HepG2 (cell line): ENCODE measurements at regions not wholly inside any gene's neighbourhood (a gene's known extent, or its start where the extent isn't known, plus 50 kb on each side); places are given as distances from the start of the nearest gene placed in this dataset.

Experiments used
- ATAC-seq: fragments of 200-7000 bp; cut with Tn5 transposase; 3 replicates; pipeline ENCODE4 v1.9.1; 2020; ENCODE audit warnings: mild to moderate bottlenecking, moderate library complexity
- BruUV-seq: library from RNA; stranded (reverse); fragments of 400-500 nt; replicated peaks from 2 replicates; lab custom pipeline; 2021; lab: Mats Ljungman, UMichigan
- CTCF ChIA-PET: fragments of 300-600 bp; formaldehyde crosslinking; extraction: SDS; loops from one replicate; lab custom pipeline; 2021; ENCODE audit warnings: low total read pairs, inconsistent platforms, low intra/inter-chr PET ratio; lab: Yijun Ruan, JAX
- POLR2A ChIA-PET: fragments of 350-600 bp; sonication (Branson Sonifier 250); formaldehyde crosslinking; loops from one replicate; lab custom pipeline; 2020; ENCODE audit warnings: antibody characterized with exemption, inconsistent platforms; lab: Yijun Ruan, JAX
- DNase-seq: peaks from one replicate; pipeline ENCODE4 v3.0.0-alpha.2; 2015; ENCODE audit warnings: low spot score
- FAIRE-seq: peaks from 3 replicates; lab custom pipeline; 2011; peaks lifted over from hg19 to GRCh38; lab: Jason Lieb, UNC
- H2AFZ ChIP-seq: one replicate; pipeline ENCODE4 v1.6.1; 2011; ENCODE audit warnings: low read length, inconsistent platforms
- H3K27ac ChIP-seq: fragments of 300-600 bp; 3 replicates; pipeline ENCODE4 v1.8.0; 2011; ENCODE audit warnings: mixed run types, mild to moderate bottlenecking, mixed read lengths, low read length, inconsistent platforms; ENCODE audit not compliant: insufficient read depth; ENCODE audit errors: extremely low read length
- H3K27me3 ChIP-seq, 2 experiments: fragments of 200-600 bp in 1 of 2; 2 replicates in 1 of 2; 3 replicates in 1 of 2; pipeline versions ENCODE4 v1.6.0 to v1.8.0; 2011; ENCODE audit warnings: low read length in 2 of 2, mild to moderate bottlenecking in 2 of 2, moderate library complexity in 2 of 2, inconsistent platforms in 1 of 2; ENCODE audit not compliant: insufficient read depth in 2 of 2, control insufficient read depth in 1 of 2
- H3K36me3 ChIP-seq, 2 experiments: fragments of 200-600 bp in 1 of 2; replicated peaks in 1 of 2; 2 replicates in 1 of 2; 3 replicates in 1 of 2; pipeline versions ENCODE4 v1.5.1 to v1.8.0; 2011; ENCODE audit warnings: low read length in 2 of 2, inconsistent platforms in 1 of 2; ENCODE audit not compliant: insufficient read depth in 2 of 2, control insufficient read depth in 1 of 2
- H3K4me1 ChIP-seq: 2 replicates; pipeline ENCODE4 v1.5.1; 2012; ENCODE audit warnings: low read length, inconsistent platforms; ENCODE audit not compliant: insufficient read depth
- H3K4me2 ChIP-seq: 2 replicates; pipeline ENCODE4 v1.6.0; 2011; ENCODE audit warnings: low read depth, low read length, inconsistent platforms
- H3K4me3 ChIP-seq, 3 experiments: fragments of 200-600 bp in 1 of 3; sonication (generic), shearing (Covaris generic) in 1 of 3; replicated peaks in 1 of 3; 2 replicates each; pipeline ENCODE4 v1.5.1; 2011 to 2016; ENCODE audit warnings: low read length in 3 of 3, inconsistent platforms in 2 of 3, low read depth in 2 of 3, mild to moderate bottlenecking in 2 of 3, control low read depth in 1 of 3, mixed read lengths in 1 of 3; ENCODE audit not compliant: insufficient read depth in 1 of 3
- H3K79me2 ChIP-seq: one replicate; pipeline ENCODE4 v1.6.1; 2011; ENCODE audit warnings: low read length, inconsistent platforms; ENCODE audit not compliant: insufficient read depth
- H3K9ac ChIP-seq: 2 replicates; pipeline ENCODE4 v1.6.0; 2011; ENCODE audit warnings: mild to moderate bottlenecking, low read depth, low read length, inconsistent platforms; ENCODE audit not compliant: insufficient read depth
- H3K9me3 ChIP-seq: 2 replicates; pipeline ENCODE4 v1.5.1; 2012; ENCODE audit warnings: mild to moderate bottlenecking, low read length
- H4K20me1 ChIP-seq: 2 replicates; pipeline ENCODE4 v1.6.0; 2011; ENCODE audit warnings: inconsistent platforms, mild to moderate bottlenecking, low read length, moderate library complexity; ENCODE audit not compliant: insufficient read depth
- AFF4 ChIP-seq: sonication (generic); formaldehyde crosslinking; IDR thresholded peaks from 2 replicates; pipeline ENCODE4 v1.4.0; 2020; ENCODE audit warnings: missing genetic modification reagents
- CHD4 ChIP-seq: fragments of 200-600 bp; sonication (generic); IDR thresholded peaks from 2 replicates; pipeline ENCODE4 v1.7.0; 2017; ENCODE audit warnings: mild to moderate bottlenecking, low read length, borderline replicate concordance
- DZIP1 ChIP-seq: sonication (generic); formaldehyde crosslinking; IDR thresholded peaks from 2 replicates; pipeline ENCODE4 v1.5.0; 2020; ENCODE audit warnings: mild to moderate bottlenecking, missing genetic modification reagents
- HDAC1 ChIP-seq: sonication (generic); formaldehyde crosslinking; IDR thresholded peaks from 2 replicates; pipeline ENCODE4 v1.5.1; 2020; ENCODE audit warnings: mild to moderate bottlenecking, missing genetic modification reagents
- KLF11 ChIP-seq: IDR thresholded peaks from 2 replicates; pipeline ENCODE4 v1.6.1; 2016; ENCODE audit warnings: missing compliant biosample characterization
- MTA1 ChIP-seq: sonication (generic); formaldehyde crosslinking; IDR thresholded peaks from 2 replicates; pipeline ENCODE4 v1.4.0; 2020; ENCODE audit warnings: missing genetic modification reagents, mild to moderate bottlenecking, borderline replicate concordance
- MTERF4 ChIP-seq: sonication (generic); formaldehyde crosslinking; IDR thresholded peaks from 2 replicates; pipeline ENCODE4 v1.8.0; 2023; ENCODE audit warnings: mild to moderate bottlenecking, missing genetic modification reagents
- RXRA ChIP-seq: sonication (generic); formaldehyde crosslinking; IDR thresholded peaks from 2 replicates; pipeline ENCODE4 v1.5.1; 2020; ENCODE audit warnings: missing genetic modification reagents
- RXRB ChIP-seq: IDR thresholded peaks from 2 replicates; pipeline ENCODE4 v1.6.1; 2016; ENCODE audit warnings: borderline replicate concordance, missing genetic modification reagents, missing compliant biosample characterization
- SMAD1 ChIP-seq: sonication (generic); formaldehyde crosslinking; IDR thresholded peaks from 2 replicates; pipeline ENCODE4 v1.4.0; 2020; ENCODE audit warnings: missing genetic modification reagents, low read depth, mild to moderate bottlenecking, borderline replicate concordance
- ZBTB42 ChIP-seq: sonication (generic); formaldehyde crosslinking; IDR thresholded peaks from 2 replicates; pipeline ENCODE4 v1.5.0; 2020; ENCODE audit warnings: mild to moderate bottlenecking, missing genetic modification reagents
- ZNF263 ChIP-seq: sonication (generic); formaldehyde crosslinking; IDR thresholded peaks from 2 replicates; pipeline ENCODE4 v1.4.0; 2020; ENCODE audit warnings: missing genetic modification reagents
- ZNF33B ChIP-seq: sonication (generic); formaldehyde crosslinking; IDR thresholded peaks from 2 replicates; pipeline ENCODE4 v1.5.1; 2020; ENCODE audit warnings: mild to moderate bottlenecking, missing genetic modification reagents
- ZNF512 ChIP-seq: sonication (generic); formaldehyde crosslinking; IDR thresholded peaks from 2 replicates; pipeline ENCODE4 v1.4.0; 2020; ENCODE audit warnings: mild to moderate bottlenecking, missing genetic modification reagents
- ZNF674 ChIP-seq: sonication (generic); formaldehyde crosslinking; IDR thresholded peaks from 2 replicates; pipeline ENCODE4 v1.5.0; 2020; ENCODE audit warnings: low read depth, mild to moderate bottlenecking, missing genetic modification reagents
- ZNF839 ChIP-seq: sonication (generic); formaldehyde crosslinking; IDR thresholded peaks from 2 replicates; pipeline ENCODE4 v1.4.0; 2020; ENCODE audit warnings: missing genetic modification reagents, mild to moderate bottlenecking, borderline replicate concordance
- ZSCAN9 ChIP-seq: IDR thresholded peaks from 2 replicates; pipeline ENCODE4 v1.6.1; 2016; ENCODE audit warnings: borderline replicate concordance
- ZZZ3 ChIP-seq: sonication (generic); formaldehyde crosslinking; IDR thresholded peaks from 2 replicates; pipeline ENCODE4 v1.4.0; 2020; ENCODE audit warnings: missing genetic modification reagents, mild to moderate bottlenecking, borderline replicate concordance
- WGBS: methylation state at CpG from one replicate; pipeline ENCODE4 v1.1.6; 2017; ENCODE audit warnings: low lambda C conversion rate; 5-methylcytosine and 5-hydroxymethylcytosine counted together
- in situ Hi-C: cut with HindIII; loops from 2 replicates; pipeline ENCODE4 v1.10.0; 2017; ENCODE audit warnings: low pct_unique_long_range_greater_than_20kb; ENCODE audit not compliant: extremely low pct_ligation_motif_present
- intact Hi-C: fragments of 100-400 bp; cut with micrococcal nuclease; formaldehyde crosslinking; loops from one replicate; pipeline ENCODE4 v1.10.0; 2022; ENCODE audit not compliant: unreplicated experiment

- no peak for FAIRE-seq
- CTCF ChIA-PET: no interaction called here
- POLR2A ChIA-PET: no interaction called here
- no peak for TF ChIP-seq DZIP1 (CRISPR knock-in tag)
- no peak for TF ChIP-seq KLF11 (CRISPR knock-in tag)
- no peak for TF ChIP-seq RXRB (CRISPR knock-in tag)
- TF ChIP-seq ZNF263 (CRISPR knock-in tag): no peak
- TF ChIP-seq HDAC1 (CRISPR knock-in tag): no peak
- no peak for TF ChIP-seq ZNF674 (CRISPR knock-in tag)
- TF ChIP-seq RXRA (CRISPR knock-in tag): no peak
- TF ChIP-seq ZSCAN9 (CRISPR knock-in tag): no peak
- TF ChIP-seq ZNF33B: no peak
- TF ChIP-seq CHD4: no peak
- TF ChIP-seq SMAD1 (CRISPR knock-in tag): no peak
- no peak for TF ChIP-seq MTA1 (CRISPR knock-in tag)
- no peak for TF ChIP-seq ZBTB42 (CRISPR knock-in tag)
- TF ChIP-seq AFF4 (CRISPR knock-in tag): no peak
- no peak for TF ChIP-seq ZZZ3 (CRISPR knock-in tag)
- no peak for TF ChIP-seq MTERF4 (CRISPR knock-in tag)
- no peak for TF ChIP-seq ZNF512 (CRISPR knock-in tag)
- TF ChIP-seq ZNF839 (CRISPR knock-in tag): no peak
Measured at GRCh38 chr4:55005910-55006309, 119.5 kb downstream of the KDR start.

More at GRCh38 chr4:55005910-55006309, 119.5 kb downstream of the KDR start:
- in situ Hi-C loops: no loop called here
- H3K4me2 ChIP-seq: no peak overlapping the region
- 3% methylated on average over 2 of the region's 2 CpGs for WGBS
- H3K27me3 ChIP-seq: no peaks in the 10 kb centered on the region
- H3K4me3 ChIP-seq: no peak overlapping the region
- H3K27ac ChIP-seq: no peak overlapping the region
- no TSS peak for BruUV-seq
- no peak overlapping the region for H3K9ac ChIP-seq
- intact Hi-C loops: no loop called here
- no peaks in the 10 kb centered on the region for H4K20me1 ChIP-seq
- no peaks in the 10 kb centered on the region for H3K36me3 ChIP-seq
- H3K9me3 ChIP-seq: no peaks in the 10 kb centered on the region
- H3K79me2 ChIP-seq: no peaks in the 10 kb centered on the region
- H2AFZ ChIP-seq: no peak overlapping the region
- DNase-seq (no peak), ATAC-seq (no peak)
- H3K4me1 ChIP-seq: no peaks in the 10 kb centered on the region
